Rectal smooth muscle tissue (tissue), 1 donor: ENCODE measurements at regions not wholly inside any gene's neighbourhood (a gene's known extent, or its start where the extent isn't known, plus 50 kb on each side); places are given as distances from the start of the nearest gene placed in this dataset.
"Not testable (repeated sequence)": the region's sequence is repeated elsewhere in the genome, so short reads cannot be mapped to it uniquely, and the experiment has no call there.

ENCODE experiments used
- H3K27ac ChIP-seq: one replicate; pipeline ENCODE4 v1.7.0; 2013; ENCODE audit warnings: low read depth, low read length, inconsistent platforms
- H3K27me3 ChIP-seq: one replicate; pipeline ENCODE4 v1.7.0; 2013; ENCODE audit warnings: low read length; ENCODE audit not compliant: control insufficient read depth, insufficient read depth
- H3K36me3 ChIP-seq: one replicate; pipeline ENCODE4 v1.7.0; 2013; ENCODE audit warnings: low read length; ENCODE audit not compliant: control insufficient read depth, insufficient read depth
- H3K4me1 ChIP-seq: one replicate; pipeline ENCODE4 v1.7.0; 2013; ENCODE audit warnings: low read length; ENCODE audit not compliant: control insufficient read depth, insufficient read depth
- H3K4me3 ChIP-seq: one replicate; pipeline ENCODE4 v1.7.0; 2013; ENCODE audit warnings: low read length
- H3K9ac ChIP-seq: one replicate; pipeline ENCODE4 v1.7.0; 2013; ENCODE audit warnings: low read length

DNA sequence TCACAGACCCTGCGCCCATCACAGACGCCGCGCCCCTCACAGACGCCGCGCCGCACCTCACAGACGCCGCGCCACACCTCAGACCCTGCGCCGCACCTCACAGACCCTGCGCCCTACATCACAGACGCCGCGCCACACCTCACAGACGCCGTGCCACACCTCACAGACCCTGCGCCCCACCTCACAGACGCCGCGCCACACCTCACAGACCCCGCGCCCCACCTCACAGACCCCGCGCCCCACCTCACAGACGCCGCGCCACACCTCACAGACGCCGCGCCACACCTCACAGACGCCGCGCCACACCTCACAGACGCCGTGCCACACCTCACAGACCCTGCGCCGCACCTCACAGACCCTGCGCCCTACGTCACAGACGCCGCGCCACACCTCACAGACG is 657.4 kb downstream of the TRIML1 start:
- H3K4me1 ChIP-seq, H3K27ac ChIP-seq, H3K9ac ChIP-seq, H3K4me3 ChIP-seq, H3K36me3 ChIP-seq, H3K27me3 ChIP-seq: not testable (repeated sequence)

DNA sequence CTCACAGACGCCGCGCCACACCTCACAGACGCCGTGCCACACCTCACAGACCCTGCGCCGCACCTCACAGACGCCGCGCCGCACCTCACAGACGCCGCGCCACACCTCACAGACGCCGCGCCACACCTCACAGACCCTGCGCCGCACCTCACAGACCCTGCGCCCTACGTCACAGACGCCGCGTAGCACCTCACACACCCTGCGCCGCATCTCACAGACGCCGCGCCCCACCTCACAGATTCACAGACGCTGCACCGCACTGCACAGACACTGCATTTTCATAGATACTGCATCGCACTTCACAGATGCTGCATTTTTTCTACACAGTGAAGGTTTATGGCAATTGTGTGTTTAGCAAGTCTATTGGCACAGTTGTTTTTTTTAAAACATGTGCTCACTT is 657.8 kb downstream of the TRIML1 start:
- not testable (repeated sequence) for H3K36me3 ChIP-seq, H3K4me1 ChIP-seq, H3K4me3 ChIP-seq, H3K27me3 ChIP-seq, H3K27ac ChIP-seq, H3K9ac ChIP-seq

DNA sequence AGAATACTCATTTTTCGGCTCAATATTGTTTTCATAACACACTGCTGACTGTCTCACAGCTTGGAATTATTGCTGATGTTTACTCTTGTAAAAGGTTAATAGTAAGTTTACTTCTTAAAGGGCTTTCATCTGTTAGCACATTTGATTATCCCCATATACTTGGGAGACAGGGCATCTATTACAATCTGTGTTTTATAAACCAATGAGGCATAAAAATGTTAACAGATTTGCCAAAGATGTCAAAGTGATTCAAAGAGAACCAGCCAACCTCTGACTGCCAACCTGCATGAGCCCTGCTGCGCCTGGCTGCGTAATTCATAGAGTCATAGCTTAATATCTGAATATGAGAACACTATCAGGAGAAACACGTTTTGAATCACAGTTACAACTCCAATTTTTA is 665.6 kb downstream of the TRIML1 start:
- Histone ChIP-seq H3K36me3 (no peaks in the 10 kb centered on the region), H3K27ac (no peak overlapping the region), H3K4me1 (no peaks in the 10 kb centered on the region), H3K4me3 (no peak overlapping the region), H3K9ac (no peak overlapping the region), H3K27me3 (no peaks in the 10 kb centered on the region)

DNA sequence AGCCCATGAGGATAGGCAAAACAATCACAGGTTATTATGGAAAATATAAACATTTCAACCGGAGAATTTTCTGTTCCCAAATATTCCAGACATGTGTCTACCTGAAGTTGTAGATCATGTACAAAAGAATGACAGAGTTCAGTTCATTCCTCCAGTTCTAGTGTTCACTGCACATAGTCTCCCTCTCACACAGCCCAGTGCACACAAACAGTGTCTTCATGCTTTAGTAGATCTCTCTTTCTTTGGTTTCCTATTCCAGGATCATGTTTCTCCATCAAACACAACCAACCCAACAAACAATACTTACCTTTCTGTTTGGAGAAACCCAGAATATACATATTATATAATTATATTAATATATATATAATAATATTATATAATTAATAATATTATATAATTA is 671.9 kb downstream of the TRIML1 start:
- H3K9ac ChIP-seq = no peak overlapping the region
- H3K27ac ChIP-seq = no peak overlapping the region
- no peaks in the 10 kb centered on the region for H3K27me3 ChIP-seq
- H3K4me1 ChIP-seq = no peaks in the 10 kb centered on the region
- H3K4me3 ChIP-seq = no peak overlapping the region
- H3K36me3 ChIP-seq = no peaks in the 10 kb centered on the region

DNA sequence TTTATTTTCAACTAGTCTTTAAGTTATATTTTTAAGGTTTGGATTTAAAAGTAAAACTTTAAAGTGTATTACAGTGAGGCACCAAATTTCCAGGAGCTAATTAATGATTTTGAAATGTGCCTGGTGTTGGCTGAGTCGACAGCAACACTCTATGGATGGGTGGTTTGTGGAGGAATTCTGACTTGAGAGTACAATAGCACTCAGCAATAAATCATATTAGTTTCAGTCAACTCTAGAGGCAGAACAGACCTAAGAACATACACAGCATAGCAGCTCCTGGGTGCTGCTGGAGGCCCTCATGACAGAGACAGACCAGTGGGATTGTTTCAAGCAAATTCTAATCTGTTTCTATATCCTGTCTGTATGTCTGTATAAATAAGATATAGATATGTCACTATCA is 673.4 kb downstream of the TRIML1 start:
- Histone ChIP-seq H3K27ac (no peak overlapping the region), H3K27me3 (no peaks in the 10 kb centered on the region)

DNA sequence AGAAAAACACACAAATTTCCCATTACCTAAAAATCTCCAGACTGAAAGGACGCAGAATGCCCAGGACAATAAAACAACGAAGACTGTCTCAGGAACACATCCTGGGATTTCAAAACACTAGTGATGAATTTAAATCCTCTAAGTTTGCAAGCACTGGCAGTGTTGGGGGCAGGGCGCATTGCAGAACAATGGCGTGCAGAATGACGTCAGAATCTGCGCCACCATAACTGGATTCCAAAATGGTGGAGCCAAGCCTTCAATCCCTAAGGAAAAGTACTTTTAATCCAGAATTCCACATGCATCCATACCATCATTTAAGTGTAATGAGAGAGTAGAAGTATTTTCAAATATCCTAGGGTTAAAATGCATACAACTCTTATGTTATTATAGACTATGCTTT is 679.1 kb downstream of the TRIML1 start:
- Histone ChIP-seq H3K36me3 (no peaks in the 10 kb centered on the region), H3K4me3 (no peak overlapping the region), H3K4me1 (no peaks in the 10 kb centered on the region), H3K9ac (no peak overlapping the region), H3K27ac (no peak overlapping the region), H3K27me3 (no peaks in the 10 kb centered on the region)

More for the DNA sequence above, 673.4 kb downstream of the TRIML1 start:
- Histone ChIP-seq H3K36me3 (no peaks in the 10 kb centered on the region), H3K4me1 (no peaks in the 10 kb centered on the region), H3K4me3 (no peak overlapping the region), H3K9ac (no peak overlapping the region)

DNA sequence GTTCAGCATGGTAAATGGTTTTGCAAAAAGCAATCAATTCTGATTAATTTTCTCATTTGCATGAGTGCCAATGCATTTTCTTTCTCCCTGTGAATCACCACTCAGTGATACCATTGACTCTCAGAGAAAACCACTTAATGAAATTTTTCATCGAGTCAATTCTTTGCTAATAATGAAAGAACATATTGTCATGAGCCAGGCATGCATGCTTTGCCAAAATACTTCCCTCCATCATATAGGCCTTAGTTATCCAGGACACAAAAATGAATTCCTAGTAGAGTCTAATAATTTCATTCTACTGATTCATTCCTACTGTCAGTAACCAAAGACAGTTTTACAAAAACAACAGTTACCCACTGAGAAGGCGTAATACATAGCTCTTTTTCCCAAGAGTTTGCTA is 680.0 kb downstream of the TRIML1 start:
- Histone ChIP-seq H3K4me3 (no peak overlapping the region), H3K27ac (no peak overlapping the region)

DNA sequence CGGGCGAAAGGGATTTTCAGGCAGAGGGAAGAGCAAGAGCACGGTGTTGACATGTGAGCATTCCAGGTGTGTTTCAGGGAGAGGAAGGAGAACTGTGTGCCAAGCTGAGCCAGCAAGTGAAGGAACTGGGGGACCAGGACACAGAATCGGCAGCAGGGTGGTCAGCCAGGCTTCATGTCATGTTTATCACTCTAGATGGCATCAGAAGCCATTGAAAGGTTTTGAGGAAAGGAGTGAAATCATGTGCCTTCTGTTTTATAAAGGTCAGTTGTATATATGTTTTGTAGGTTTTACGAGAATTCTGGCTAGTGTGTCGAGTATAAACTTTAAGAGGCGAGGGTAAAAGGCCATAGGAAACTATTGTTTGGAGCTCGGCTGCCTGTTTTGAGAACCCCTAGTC is 682.3 kb downstream of the TRIML1 start:
- Histone ChIP-seq H3K27me3 (no peaks in the 10 kb centered on the region), H3K36me3 (no peaks in the 10 kb centered on the region), H3K4me1 (no peaks in the 10 kb centered on the region)

More for the DNA sequence above, 680.0 kb downstream of the TRIML1 start:
- Histone ChIP-seq H3K27me3 (no peaks in the 10 kb centered on the region), H3K4me1 (no peaks in the 10 kb centered on the region), H3K36me3 (no peaks in the 10 kb centered on the region), H3K9ac (no peak overlapping the region)

DNA sequence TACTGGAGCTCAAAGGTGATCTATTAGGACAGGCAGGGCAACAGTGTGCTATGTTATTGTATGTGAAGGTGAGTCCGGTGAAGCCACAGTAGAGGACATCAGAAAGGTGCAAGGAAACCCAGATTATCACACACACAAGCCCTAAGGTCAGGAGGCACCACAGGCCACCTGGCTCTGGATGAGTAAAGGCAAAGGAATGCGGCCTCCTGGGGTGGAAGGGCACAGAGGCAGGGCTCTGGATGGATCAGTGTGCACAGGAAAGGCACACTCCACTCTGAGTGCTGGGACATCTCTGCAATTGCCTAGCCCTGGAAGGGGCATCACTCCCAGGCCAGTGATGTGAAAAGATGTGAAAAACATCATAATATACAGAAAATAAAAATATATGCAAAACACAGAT is 683.5 kb downstream of the TRIML1 start:
- H3K36me3 ChIP-seq = no peaks in the 10 kb centered on the region
- H3K4me3 ChIP-seq = no peak overlapping the region
- H3K9ac ChIP-seq = no peak overlapping the region
- no peak overlapping the region for H3K27ac ChIP-seq
- no peaks in the 10 kb centered on the region for H3K27me3 ChIP-seq
- no peaks in the 10 kb centered on the region for H3K4me1 ChIP-seq

More for the DNA sequence above, 682.3 kb downstream of the TRIML1 start:
- no peak overlapping the region for H3K27ac ChIP-seq
- H3K4me3 ChIP-seq = no peak overlapping the region
- H3K9ac ChIP-seq = no peak overlapping the region

DNA sequence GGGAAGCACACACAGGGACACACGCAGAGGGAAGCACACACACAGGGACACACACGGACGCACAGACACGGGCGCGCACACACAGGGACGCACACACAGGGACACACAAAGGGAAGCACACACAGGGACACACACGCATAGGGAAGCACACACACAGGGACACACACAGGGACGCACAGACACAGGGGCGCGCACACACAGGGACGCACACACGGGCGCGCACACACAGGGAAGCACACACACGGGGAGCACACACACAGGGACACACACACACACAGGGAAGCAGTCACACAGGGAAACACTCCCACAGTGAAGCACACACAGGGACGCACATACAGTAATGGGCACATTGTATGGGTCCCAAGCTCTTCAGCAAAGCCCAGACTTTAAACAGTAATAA is 685.3 kb downstream of the TRIML1 start:
- no peaks in the 10 kb centered on the region for H3K27me3 ChIP-seq
- no peak overlapping the region for H3K9ac ChIP-seq
- no peaks in the 10 kb centered on the region for H3K36me3 ChIP-seq
- no peak overlapping the region for H3K4me3 ChIP-seq
- no peaks in the 10 kb centered on the region for H3K4me1 ChIP-seq
- no peak overlapping the region for H3K27ac ChIP-seq

DNA sequence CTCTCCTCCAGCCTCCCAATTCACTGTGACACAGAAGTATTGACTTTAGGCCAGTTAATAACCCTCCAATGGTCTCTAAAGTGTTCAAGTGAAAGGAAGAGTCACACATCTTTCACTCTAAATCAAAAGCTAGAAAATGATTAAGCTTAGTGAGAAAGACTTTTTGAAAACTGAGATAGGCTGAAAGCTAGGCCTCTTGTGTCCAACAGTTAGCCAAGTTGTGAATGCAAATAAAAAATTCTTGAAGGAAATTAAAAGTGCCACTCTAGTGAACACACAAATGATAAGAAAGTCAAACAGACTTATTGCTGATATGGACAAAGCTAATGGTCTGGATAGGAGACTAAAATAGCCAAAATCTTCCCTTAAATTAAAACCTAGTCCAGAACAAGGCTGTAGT is 687.2 kb downstream of the TRIML1 start:
- H3K27ac ChIP-seq = no peak overlapping the region
- no peak overlapping the region for H3K4me3 ChIP-seq
- no peaks in the 10 kb centered on the region for H3K36me3 ChIP-seq
- H3K27me3 ChIP-seq = no peaks in the 10 kb centered on the region
- no peaks in the 10 kb centered on the region for H3K4me1 ChIP-seq
- no peak overlapping the region for H3K9ac ChIP-seq

DNA sequence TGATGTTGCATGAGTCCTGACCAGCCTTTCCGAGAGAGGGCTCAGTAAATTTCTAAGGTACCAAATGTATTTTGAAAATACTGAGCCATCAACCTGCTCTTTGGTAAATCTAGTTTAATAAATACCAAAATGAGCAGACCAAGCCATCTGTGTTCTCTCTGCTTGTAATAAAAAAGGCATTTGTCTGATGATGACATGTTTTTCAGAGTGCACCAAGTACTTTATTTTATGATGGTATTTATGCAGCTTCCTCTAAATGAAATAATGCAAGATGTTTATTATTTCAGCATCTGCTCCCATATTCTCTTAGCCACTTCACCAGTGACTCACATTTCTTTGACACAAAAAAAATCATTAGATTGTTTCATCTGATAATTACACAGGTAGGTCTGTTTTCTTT is 700.5 kb downstream of the TRIML1 start:
- H3K4me3 ChIP-seq = no peak overlapping the region
- H3K27ac ChIP-seq = no peak overlapping the region
- no peaks in the 10 kb centered on the region for H3K4me1 ChIP-seq
- no peak overlapping the region for H3K9ac ChIP-seq
- H3K27me3 ChIP-seq = no peaks in the 10 kb centered on the region
- H3K36me3 ChIP-seq = no peaks in the 10 kb centered on the region

DNA sequence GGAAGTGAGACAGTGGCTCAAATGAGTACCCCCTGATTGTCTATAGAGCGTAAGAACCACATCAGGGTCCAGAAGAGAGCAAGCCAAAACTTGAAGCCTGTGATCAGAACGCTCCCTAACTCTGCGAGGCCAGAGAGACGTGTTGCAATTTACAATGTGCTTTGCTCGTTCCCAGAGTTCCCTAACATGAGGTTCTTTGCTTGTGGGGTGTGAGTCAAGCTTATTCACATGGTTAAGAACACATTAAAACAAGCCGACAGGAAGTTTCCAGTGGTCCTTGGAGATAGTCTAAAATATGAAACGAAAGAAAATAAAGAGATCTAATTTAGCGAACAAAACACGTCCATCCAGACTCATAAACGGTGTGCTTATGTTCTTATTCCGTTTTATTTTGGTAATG is 702.3 kb downstream of the TRIML1 start:
- Histone ChIP-seq H3K36me3 (no peaks in the 10 kb centered on the region), H3K4me1 (no peaks in the 10 kb centered on the region), H3K9ac (no peak overlapping the region), H3K27me3 (no peaks in the 10 kb centered on the region), H3K27ac (no peak overlapping the region), H3K4me3 (no peak overlapping the region)

DNA sequence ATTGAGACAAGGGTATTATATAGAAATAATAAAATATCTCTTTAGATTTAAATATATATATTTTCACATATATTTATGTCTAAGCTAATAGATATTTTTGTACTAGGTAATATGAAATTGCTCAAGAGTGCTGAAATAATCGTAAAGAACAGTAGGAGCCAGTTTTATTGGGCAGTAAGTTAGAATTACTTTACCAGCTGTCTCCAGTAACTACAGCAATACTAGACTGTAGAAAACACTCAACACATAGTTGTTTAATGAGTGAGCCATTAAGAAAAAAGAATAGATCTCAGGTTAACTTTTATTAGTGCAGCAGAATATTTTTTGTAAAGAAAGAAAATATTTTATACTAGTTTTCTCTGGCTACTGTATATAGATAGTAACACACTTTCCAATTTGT is 715.2 kb downstream of the TRIML1 start:
- Histone ChIP-seq H3K4me1 (no peaks in the 10 kb centered on the region), H3K9ac (no peak overlapping the region), H3K36me3 (no peaks in the 10 kb centered on the region), H3K4me3 (no peak overlapping the region), H3K27ac (no peak overlapping the region), H3K27me3 (no peaks in the 10 kb centered on the region)
